NCI-H748 (cell line): ENCODE measurements at regions not wholly inside any gene's neighbourhood (a gene's known extent, or its start where the extent isn't known, plus 50 kb on each side); places are given as distances from the start of the nearest gene placed in this dataset.

Experiments used
- DNase-seq: peaks from one replicate; lab custom pipeline; 2025; ENCODE audit not compliant: unreplicated experiment; lab: John Stamatoyannopoulos, UW

GRCh38 chr6:26196846-26197635 is 109.8 kb downstream of the HFE start:
- peak; percentile 96 for DNase-seq

DNA sequence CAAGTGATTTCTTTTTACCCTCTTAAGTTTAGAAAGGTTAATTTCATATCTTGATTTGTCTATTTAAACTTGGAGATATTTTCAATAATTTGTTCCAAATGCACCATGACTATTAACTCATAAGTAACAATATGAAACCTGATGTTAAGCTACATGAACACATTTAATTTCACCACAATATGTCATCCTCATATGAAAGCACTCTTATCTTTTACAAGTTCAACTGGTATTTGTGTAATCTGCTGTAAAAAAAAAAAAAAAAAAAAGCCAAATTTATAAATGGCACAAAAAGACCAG is 110.4 kb downstream of the HFE start:
- DNase-seq, result no peak

GRCh38 chr6:26197933-26198721 is 110.9 kb downstream of the HFE start:
- DNase-seq, result peak; percentile 85

DNA sequence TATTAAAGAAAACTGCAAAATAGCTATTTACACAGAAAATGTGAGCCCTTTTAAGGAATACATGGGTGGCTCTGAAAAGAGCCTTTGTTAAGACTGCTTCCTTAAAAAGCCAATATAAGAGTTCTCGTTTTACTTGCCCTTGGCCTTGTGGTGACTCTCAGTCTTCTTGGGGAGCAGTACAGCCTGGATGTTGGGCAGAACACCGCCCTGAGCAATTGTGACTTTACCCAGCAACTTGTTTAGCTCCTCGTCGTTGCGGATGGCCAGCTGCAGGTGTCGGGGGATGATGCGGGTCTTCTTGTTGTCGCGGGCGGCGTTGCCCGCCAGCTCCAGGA is 111.5 kb downstream of the HFE start:
- no peak for DNase-seq

DNA sequence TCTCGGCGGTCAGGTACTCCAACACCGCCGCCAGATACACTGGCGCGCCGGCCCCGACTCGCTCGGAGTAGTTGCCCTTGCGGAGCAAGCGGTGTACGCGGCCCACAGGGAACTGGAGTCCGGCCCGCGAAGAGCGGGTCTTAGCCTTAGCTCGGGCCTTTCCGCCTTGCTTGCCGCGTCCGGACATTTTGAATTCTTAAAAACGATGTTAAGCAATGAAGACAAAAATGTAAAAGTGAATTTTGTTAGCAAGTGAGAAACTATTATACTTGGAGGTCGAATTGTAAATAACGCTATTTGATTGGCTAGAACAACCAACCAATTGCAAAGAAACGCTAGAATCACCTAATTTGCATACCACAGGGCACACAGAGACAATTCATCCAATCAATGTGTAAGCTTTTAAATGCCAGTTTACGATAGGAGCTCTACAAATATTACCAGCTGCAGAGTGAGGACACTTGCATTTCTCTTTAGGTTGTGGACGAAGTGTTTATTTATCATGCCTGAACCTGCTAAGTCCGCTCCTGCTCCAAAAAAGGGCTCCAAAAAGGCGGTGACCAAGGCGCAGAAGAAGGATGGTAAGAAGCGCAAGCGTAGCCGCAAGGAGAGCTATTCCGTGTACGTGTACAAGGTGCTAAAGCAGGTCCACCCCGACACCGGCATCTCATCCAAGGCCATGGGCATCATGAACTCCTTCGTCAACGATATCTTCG is 112.0 kb downstream of the HFE start:
- peak; percentile 98 for DNase-seq

DNA sequence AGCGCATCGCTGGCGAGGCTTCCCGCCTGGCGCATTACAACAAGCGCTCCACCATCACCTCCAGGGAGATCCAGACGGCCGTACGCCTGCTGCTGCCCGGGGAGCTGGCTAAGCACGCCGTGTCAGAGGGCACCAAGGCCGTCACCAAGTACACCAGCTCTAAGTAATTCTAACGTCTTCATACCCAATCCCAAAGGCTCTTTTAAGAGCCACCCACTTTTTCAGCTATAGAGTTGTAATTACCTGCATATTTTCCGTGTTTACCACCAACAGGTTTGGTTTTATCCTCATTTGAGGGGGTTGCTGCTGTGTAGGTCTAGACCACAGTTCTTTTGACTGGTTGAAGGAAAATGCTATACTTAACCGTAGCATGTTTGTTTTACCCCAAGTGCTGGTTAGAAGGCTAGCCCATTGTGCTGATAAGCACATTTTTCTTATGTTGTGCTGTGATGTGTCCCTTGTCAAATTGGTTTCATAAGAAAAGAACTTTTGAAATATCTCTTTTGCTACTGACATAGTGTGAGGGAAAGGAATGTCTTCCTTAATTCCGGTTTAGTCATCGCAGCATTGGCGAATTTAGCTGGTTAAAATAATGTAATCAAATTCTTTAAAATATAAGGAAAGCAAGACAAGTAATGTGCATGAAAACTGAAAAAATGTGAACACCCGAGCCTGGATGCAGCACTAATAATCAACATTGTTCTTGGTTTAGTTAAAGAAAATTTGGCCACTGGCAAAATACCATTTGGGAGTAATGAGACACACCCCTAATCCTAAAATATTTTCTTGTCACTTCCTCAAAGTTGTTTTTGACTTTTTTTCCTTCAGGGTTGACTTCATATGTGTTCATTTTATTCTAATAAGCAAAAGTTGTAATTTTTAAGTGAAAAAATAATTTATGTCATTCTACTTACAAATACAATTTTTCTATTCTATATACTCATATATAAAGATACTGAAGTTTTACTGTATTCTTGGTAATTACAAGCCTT is 112.8 kb downstream of the HFE start:
- no peak for DNase-seq

DNA sequence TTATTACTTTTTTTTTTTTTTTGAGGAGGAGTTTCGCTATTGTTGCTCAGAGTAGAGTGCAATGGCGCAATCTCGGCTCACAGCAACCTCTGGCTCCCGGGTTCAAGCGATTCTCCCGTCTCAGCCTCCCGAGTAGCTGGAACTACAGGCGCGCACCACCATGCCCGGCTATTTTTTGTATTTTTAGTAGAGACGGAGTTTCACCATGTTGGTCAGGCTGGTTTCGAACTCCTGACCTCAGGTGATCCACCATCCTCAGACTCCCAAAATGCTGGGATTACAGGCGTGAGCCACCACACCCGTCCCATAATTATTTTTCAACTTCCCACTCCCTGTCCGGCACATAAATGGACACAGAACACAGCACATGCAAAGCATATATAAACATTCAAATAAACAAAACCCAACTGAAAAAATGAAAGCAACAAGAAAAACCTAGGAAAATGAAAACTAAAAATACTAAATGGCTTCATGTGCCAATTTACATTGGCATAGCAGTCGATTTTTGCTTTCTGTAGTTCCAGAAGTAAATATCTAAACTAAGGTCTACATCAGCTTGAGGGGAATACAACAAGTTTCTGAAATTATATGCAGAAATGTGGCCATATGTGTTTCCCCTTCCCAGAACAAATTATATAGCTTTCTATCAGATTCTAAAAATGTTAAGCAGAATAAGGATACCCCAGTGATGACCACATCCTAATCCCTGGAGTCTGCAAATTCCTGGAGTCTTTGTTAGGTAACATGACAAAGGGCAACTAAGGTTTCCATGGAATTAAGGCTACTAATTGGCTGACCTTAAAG is 113.9 kb downstream of the HFE start:
- DNase-seq, result peak; percentile 19

DNA sequence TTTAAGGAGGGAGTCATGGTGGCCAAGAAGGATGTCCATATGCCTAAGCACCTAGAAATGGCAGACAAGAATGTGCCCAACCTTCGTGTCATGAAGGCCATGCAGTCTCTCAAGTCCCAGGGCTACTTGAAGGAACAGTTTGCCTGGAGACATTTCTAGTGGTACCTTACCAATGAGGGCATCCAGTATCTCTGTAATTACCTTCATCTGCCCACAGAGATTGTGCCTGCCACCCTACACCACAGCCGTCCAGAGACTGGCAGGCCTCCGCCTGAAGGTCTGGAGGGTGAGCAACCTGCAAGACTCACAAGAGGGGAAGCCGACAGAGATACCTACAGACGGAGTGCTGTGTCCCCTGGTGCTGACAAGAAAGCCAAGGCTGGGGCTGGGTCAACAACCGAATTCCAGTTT is 115.0 kb downstream of the HFE start:
- no peak for DNase-seq

DNA sequence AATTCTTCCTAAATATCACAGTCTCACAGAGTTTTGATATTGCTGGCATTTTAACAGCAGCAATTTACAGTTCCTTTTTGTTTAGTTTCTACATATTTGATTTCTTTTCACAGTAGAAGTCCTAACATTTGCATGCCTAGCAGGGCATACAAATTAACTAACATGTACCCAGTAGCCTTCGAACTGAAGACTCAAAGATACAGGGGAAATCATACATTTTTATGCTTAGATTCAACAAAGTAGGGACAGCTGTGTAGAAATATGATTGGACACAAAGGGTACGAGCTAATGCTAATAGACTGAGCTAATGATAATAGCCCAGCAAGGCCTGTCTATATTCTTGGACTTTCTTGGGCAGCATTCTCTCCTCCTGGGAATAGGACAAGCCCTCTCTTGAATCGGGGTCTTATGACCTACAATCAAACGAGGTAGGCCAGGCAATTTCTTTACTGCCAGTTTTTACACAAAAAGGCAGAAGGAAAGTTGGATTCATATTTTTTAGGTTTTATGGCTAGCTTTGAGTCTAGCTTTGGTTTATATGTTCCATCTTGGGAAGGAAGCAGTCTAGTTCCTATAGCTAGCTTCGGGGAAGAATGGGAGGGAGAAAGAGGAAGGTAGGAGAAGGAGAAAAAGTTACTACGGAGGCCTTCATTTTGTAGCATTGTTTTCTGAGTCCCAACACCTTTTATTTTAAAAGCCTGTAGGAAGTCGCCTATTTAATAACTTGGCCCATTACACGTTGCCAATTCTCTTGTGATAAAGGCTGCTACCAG is 115.8 kb downstream of the HFE start:
- DNase-seq, result no peak

- DNase-seq, result peak; percentile 99
Measured at GRCh38 chr6:26204332-26205160, 117.3 kb downstream of the HFE start.

DNA sequence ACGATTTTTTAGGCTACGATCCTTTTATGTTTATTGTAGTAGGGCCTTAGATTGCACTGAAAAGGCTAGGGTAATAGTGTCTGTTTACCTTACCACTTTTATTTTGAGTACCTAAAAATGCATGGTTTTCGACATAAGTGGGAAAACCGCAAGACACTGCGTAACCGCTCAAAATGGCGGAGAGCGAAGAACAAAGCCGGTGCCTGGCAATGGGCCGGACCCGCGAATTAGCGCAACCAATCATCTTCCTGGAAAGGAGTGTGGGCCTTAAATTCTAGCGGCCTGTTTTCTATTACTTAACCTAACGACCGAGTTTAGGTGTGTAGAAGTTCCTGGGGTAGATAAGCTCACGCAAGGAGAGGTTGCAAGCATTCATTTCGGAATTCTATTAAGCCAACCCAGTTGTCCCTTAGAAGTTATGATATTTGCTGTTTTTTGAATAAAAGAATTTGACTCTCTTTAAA is 118.0 kb downstream of the HFE start:
- DNase-seq, result peak; percentile 98

- DNase-seq, result peak; percentile 82
Measured at GRCh38 chr6:26205625-26206574, 118.7 kb downstream of the HFE start.

DNA sequence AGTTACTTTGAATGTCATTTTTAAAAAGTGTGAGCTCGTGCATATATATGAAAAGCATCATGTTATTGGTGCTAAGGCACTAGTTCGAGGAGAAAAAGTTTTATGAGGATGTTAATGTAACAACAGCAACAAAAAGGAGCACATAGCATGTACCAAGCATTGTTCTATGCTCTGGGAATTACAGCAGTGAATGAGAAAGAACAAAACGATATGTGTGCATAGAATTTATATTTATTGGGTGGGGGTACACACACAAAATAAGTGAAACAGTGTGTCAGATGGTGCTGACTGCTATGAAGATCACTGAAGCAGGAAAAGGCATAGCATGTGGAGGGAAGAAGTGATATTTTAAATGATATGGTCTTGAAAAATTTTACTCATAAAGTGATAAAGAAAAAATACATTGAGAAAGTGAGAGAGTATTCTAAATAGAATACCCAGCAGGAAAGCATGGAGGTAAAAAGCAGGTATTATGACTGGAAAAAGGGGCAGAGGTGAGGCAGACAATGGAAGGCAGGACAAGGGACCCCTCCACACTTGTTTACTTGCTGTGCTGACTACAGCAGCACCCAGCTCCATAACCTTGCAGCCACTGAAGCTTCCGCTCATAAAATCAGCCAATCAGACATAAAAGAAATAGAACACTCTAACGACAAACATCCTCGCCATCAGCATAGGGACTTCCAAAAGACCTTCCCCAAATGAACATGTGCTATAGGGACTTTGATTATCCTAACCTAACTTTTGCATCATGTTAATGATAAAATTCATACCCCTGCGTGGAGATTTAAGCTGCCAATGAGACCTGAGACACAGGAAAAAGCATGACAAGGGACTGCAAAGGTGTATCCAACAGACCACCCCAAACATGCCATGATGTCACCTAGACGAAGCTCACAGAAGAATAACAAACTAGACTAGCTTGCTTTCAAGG is 119.9 kb downstream of the HFE start:
- DNase-seq, result peak; percentile 29

- DNase-seq, result no peak
Measured at GRCh38 chr6:26211963-26212362, 124.7 kb downstream of the HFE start.

DNA sequence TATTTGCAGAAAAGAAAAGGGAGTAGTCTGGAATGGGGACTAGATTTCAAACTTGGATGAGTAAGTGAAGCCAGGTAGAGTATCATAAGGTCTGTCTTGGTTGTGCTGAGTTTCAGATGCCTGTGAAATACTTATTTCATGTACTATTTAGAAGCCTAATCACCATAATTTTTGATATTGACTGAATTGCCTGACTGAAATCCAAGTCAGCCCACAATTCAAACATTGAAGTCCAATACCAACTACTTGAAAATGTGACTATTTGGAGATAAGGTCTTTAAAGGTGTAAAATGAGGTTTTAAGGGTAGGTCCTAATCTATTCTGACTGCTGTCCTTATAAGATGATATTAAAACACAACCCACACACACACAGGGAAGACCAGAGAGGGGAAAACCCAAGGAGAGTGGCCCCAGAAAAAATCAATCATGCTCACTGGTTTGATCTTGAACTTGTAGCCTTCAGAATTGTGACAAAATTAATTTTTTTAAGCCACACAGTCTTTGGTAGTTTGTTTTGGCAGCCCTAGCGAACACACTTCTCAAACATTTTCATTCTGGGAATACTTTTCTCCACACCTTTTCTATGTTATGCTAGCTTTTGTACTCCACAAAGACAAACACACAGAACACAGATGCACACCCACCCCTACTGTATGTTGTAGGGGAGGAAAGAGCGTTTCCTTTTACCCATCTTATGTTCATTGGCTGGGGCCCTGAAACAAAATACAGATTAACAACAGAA is 126.3 kb downstream of the HFE start:
- DNase-seq, result no peak
